Kidney glomerular epithelial cell (primary cell): ENCODE measurements at regions not wholly inside any gene's neighbourhood (a gene's known extent, or its start where the extent isn't known, plus 50 kb on each side); places are given as distances from the start of the nearest gene placed in this dataset.
"Not testable (repeated sequence)": the region's sequence is repeated elsewhere in the genome, so short reads cannot be mapped to it uniquely, and the experiment has no call there.

Source experiments
- DNase-seq: peaks from one replicate; lab custom pipeline; 2025; lab: John Stamatoyannopoulos, UW

DNA sequence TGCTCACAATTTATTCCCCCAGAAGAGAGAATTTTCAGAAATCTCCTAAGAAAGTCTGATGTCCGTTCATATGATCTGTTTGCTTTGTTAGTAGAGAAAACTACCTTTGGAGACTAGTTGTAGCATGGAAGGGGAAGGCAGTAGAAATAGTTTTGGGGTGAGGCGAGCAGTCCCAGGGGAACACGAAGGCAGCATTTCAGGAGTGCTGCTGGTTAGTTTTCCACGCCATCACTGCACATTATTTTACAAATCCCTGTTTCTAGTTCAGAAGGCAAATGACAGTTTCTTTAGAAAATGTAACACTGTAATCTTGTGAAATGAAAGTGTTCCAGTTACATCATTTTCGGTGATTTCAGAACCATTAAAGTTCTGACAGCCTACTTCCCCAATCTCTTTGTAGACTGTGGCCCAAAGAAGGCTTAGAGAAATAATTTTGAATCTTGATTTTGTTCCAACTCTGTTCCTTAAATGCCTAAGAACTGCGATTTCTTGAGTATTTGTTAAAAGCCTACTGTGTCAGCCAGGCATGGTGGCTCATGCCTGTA, 123.8 kb downstream of the LAT start:
- DNase-seq = not testable (repeated sequence)

DNA sequence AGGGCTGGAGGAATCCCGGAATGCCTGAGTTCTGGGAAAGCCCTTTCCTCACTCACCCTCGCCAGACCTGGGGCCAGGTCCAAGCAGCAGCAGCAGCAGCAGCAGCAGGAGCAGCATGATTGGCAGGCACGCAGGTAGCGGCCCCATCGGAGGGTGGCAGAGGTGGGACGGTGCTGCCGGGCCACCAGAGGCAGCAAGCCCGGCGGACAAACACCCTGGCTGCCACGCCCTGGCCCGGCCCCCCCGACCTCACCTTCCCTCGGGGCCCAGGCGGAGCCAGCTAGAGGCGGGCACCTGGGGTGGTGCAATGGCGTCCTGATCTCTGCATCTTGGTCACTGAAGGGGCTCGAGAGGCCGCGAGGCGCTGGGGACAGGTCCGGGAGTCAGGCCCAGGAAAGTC, 122.4 kb downstream of the LAT start:
- no peak for DNase-seq

DNA sequence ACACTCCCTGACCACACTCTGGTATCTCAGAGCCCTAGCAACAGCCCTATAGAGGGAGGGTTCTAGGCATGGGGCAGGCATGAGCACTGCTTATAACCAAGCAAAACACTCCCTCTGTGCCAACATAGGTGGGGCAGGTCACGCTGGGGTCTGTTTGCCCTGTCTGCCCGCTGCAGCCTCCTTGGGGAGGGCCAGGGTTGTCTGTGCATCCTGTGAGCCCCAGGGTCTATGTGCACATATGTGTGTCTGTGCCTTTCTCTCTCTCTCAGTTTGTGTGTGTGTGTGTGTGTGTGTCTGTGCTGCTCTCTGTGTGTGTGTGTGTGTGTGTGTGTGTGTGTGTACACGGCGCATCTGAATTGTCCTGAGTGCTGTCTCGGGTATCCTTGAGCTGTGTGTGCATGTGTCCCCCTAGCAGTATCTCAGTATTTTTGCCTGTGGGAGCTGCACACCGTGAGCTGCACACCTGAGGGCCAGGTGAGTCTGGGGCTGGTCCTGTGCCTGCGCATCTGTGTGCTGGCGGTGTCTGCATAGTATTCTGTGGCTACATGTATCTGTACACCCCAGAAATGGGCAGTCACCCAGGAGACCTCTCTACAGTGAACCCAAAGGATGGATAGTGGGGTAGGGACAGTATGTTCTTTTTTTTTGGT, 121.5 kb downstream of the LAT start:
- DNase-seq = not testable (repeated sequence)

DNA sequence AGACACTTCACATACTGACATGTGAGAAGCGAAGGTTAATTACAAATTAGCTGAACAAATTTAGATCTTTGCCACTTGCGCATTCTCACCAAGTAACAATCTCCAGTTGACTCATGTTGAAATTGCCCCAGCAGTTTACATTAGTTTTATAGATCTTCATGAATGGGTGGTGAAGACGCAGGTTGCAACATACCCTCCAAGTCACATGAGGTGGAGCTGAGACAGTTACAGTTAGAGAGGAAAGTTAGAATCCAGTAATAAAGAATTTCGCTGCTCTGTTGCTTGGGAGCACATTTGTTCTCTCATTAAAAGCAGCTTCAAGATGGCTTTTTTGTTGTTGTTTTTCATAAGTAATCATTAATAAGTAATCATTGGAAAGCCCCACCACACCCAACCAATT, 119.7 kb downstream of the LAT start:
- DNase-seq = not testable (repeated sequence)

DNA sequence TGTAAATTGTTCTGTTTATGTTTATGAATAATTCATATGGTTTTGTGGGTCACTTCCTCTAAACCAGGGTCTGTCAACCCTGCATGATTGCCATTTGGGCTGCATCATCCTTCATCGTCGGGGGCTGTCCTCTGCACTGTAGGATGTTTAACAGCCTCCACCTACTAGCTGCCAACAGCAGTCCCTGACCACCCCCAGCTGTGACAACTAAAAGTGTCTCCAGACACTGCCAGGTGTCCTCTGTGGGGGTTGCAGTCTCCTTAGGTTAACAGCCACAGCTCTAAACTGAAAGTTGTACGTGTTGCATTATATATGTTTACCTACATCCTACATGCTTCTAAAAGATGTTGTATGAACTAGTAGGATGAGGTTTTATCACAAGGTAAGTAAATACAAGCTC, 113.1 kb downstream of the LAT start:
- not testable (repeated sequence) for DNase-seq

DNA sequence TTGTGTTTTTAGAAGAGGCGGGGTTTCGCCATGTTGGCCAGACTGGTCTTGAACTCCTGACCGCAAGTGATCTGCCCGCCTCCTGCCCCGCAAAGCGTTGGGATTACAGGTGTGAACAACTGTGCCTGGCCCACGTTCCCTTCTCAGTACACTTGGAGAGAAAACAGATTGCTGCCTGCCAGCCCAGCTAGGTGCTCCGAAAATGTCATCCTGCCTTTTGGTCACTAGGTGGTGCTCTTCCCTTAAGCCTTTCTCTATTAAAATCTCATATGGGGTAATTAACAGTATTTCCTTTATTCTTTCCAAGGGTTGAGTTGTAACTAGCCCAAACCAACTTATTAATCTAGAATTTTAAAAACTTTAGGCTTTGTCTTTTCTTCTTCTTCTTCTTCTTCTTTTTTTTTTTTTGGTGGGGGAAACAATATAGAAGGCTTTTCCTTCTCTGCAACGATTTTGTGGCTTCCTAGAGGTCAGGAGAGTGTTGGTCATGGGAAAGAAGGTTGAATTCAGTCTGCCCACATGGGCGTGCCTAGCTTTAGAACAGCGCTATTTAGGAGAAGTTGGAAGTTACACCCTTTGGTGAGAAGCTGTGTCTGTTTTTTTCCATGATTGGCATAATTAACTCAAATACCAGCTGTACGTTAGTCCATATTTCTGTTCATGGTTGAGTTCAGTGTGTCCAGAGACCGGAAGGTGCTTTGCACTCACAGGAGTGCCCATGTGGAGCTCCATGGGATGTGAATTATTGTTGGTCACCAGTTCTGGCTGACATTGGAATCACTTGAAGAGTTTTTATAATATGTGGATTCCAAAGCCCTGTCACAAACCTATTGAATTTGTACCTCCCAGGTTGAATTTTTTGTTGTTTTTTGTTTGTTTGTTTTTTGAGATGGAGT, 110.1 kb downstream of the LAT start:
- not testable (repeated sequence) for DNase-seq

DNA sequence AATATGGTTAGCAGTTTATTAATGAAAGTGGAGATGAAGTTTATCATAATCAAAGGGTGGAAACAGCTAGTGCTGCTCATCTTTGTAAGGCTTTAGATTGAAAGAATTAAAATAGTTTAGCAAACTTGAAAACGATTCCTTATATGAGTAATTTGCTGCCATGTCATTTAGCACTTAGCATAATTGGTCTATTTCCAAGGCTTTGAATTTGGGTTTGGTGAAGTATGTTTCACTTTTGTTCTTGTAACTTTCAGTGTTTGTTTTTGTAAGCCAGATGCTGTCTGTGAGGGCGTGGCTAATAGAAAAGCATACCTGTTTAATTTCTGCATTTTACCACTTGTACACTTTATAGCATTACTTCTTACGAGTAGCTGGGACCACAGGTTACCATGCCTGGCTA, 109.5 kb downstream of the LAT start:
- DNase-seq = not testable (repeated sequence)

DNA sequence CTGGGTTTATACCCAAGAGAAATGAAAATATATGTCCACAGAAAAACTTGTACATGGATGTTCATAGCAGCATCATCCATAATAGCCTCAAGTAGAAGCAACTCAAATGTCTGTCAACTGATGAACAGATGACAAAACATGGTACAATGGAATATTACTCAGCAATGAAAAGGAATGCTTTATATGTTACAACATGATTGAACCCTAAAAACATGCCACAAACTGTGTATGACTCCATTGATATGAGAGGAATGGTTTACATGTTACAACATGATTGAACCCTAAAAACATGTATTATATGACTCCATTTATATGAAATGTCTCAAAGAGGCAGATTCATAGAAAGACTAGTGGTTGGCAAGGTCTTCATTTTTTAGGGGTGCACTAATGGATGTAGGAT, 104.8 kb downstream of the LAT start:
- DNase-seq = not testable (repeated sequence)

DNA sequence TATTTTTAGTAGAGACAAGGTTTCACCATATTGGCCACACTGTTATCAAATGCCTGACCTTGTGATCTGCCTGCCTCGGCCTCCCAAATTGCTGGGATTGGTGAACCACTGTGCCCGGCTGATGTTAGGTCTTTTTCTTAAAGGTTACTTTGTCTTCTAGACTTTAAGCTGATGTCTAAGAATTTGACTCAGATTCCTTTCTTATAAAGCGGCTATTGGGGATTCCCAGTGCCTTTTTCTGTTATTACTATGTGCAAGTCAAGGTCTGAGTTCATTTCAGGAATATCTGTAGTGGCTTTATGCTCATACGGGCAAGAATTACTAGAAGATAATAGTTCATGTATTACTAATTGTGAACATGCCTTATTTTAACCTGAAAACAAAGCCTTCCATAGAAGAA, 102.8 kb downstream of the LAT start:
- not testable (repeated sequence) for DNase-seq

DNA sequence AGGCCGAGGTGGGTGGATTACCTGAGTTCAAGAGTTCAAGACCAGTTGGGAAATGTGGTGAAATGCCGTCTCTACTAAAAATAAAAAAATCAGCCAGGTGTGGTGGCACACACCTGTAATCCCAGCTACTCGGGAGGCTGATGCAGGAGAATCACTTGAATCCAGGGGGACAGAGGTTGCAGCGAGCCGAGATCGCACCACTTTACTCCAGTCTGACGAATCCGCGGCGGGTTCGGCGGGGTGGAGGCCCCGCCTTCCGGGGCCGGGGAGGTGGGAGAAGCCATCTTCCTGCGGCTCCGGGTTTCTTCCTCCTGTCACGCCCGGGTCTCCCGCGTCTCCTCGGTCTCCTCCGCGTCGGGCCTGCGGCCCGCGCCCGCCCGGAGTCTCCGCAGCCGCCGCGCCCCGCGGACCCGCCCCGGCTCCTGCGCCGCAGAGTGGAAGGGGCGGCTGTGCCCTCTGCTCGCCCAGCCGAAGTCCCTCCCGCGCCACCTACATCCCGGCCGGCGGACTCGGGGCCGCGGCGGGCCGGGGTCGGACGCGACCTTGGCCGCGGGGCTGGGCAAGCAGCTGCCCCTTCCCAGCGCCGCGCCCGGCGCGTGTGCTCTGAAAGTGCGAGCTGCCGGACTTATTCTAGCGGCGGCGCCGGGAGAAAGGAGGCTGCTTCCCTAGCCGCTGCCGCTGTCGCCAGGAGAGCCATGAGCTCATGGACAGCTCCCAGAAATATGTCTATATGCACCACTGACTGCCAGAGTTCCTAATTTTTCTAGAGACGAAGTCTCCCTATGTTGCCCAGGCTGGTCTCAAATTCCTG, 97.2 kb downstream of the LAT start:
- DNase-seq = not testable (repeated sequence)

DNA sequence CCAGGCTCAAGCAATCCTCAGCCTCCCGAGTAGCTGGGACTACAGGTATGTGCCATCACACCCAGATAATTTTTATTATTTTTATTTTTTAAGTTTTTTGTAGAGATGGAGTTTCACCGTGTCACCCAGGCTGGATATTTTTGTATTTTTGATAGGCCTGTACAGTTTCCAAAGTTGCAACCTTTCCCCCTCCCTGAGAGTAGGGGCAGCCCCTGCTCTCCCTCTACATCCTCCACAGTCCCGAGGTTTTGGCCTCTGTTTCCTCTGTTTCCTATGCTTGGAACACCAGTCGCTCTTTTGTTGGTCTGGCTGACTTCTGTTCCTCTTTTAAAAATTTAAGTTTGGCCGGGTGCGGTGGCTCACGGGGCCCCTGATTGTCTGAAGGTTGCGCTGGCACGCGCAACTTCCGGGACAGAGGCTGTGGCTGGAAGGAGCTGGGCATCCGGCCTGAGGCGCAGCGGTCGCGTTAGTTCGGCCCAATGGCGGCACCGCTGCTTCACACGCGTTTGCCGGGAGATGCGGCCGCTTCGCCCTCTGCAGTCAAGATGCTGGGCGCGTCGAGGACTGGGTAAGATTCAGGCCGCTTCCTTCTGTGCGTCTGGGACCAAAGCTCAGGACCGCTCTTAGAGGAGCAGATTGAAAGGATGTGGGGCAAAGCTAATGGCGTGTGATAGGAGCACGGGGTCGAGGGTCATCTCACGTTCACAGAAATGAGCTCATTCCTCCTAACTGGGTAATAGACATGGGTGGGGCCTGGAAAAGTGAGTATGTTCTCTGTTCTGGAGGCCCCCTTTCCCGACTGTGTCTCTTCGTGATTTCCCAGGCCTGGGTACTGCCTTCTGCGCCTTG, 89.9 kb downstream of the LAT start:
- DNase-seq = not testable (repeated sequence)

DNA sequence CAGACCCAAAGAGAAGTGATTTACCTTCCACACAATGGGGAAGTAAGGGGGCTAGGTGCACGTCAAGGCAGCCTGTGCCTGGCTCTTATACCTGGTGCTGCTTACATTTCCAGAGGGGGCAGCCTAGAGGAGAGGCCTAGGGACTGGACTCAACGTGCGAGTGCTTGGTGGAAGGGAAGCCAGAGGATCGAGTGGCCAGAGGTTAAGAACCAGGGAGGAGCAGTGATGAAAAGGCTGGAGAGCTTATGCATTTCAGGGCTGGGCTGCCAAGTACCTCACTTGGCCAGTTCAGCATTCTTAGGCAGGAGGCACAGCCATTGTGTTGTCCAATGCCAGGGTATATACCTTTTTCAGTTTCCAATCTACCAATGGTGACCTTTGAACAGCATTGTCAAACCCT, 77.4 kb downstream of the LAT start:
- DNase-seq = not testable (repeated sequence)

DNA sequence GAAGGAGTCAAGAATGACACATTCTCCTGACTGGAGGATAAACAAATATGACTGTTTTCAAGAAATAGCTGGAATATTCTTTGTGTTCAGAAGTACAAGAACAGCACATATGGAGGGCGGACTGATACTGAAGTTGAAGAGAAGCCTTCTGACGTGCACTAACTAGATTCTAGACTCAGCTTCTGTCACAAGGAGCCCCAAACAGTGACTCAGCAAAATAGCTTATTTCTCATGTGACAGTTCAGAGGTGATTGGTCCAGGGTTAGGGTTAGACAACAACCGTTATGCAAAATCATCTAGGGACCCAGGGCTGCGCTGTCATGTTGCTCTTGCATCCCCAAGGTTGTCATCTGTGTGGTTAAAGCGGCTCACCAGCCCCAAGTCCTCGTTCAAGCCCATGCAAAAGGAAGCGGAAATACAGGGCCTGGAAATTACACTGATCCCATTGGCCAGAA, 76.6 kb downstream of the LAT start:
- not testable (repeated sequence) for DNase-seq

DNA sequence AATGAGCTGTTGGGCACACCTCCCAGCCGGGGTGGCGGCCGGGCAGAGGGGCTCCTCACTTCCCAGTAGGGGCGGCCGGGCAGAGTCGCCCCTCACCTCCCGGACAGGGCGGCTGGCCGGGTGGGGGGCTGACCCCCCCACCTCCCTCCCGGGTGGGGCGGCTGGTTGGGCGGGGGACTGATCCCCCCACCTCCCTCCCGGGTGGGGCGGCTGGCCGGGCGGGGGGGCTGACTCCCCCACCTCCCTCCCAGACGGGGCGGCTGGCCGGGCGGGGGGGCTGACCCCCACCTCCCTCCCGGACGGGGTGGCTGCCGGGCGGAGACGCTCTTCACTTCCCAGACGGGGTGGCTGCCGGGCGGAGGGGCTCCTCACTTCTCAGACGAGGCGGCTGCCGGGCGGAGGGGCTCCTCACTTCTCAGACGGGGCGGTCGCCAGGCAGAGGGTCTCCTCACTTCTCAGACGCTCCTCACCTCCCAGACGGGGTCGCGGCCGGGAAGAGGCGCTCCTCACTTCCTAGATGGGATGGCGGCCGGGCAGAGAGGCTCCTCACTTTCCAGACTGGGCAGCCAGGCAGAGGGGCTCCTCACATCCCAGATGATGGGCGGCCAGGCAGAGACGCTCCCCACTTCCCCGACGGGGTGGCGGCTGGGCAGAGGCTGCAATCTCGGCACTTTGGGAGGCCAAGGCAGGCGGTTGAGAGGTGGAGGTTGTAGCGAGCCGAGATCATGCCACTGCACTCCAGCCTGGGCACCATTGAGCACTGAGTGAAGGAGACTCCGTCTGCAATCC, 75.4 kb downstream of the LAT start:
- DNase-seq = not testable (repeated sequence)

DNA sequence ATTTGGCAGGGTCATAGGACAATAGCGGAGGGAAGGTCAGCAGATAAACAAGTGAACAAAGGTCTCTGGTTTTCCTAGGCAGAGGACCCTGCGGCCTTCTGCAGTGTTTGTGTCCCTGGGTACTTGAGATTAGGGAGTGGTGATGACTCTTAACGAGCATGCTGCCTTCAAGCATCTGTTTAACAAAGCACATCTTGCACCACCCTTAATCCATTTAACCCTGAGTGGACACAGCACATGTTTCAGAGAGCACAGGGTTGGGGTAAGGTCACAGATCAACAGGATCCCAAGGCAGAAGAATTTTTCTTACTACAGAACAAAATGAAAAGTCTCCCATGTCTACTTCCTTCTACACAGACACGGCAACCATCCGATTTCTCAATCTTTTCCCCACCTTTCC, 74.7 kb downstream of the LAT start:
- not testable (repeated sequence) for DNase-seq
